Activated CD4-positive, alpha-beta T cell treated with anti-CD3 and anti-CD28 coated beads, Interleukin-10, Interleukin-2, amounts not matched to agents 100 ng/mL and 50 ng/mL, durations not matched to agents 16 hours and 8 hours (primary cell): ENCODE measurements at regions not wholly inside any gene's neighbourhood (a gene's known extent, or its start where the extent isn't known, plus 50 kb on each side); places are given as distances from the start of the nearest gene placed in this dataset.

Experiments
- DNase-seq: peaks from one replicate; pipeline ENCODE4 v3.0.0-alpha.2; 2020

GRCh38 chr5:61850696-61851095, 455.3 kb upstream of the KIF2A start:
- DNase-seq = no peak

DNA sequence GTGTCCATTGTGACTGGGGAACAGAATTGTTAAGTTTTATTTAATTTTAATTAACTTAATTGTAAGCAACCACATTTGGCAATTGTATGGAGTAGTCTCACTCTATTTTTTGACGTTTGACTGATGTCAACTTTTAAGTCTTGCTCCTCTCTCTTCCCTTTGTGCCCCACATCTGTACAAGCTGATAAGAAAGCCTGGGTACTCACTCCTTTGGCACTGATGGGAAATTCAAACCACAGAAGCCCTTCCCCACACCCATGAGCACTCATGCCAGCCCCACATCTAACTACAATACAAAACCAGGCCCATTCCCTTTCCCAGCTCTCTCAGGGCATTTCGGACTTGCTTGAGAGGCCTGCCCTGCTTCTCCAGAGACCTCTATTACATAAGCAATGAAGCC, 451.5 kb upstream of the KIF2A start:
- DNase-seq = no peak

GRCh38 chr5:61860978-61861377, 445.0 kb upstream of the KIF2A start:
- DNase-seq = no peak

- peak; percentile 40 for DNase-seq
These were observed 439.1 kb upstream of the KIF2A start for GRCh38 chr5:61866930-61867329.

GRCh38 chr5:61869333-61869732, 436.7 kb upstream of the KIF2A start:
- no peak for DNase-seq

GRCh38 chr5:61878471-61878870, 427.5 kb upstream of the KIF2A start:
- DNase-seq = no peak

- no peak for DNase-seq
These were observed 424.1 kb upstream of the KIF2A start for GRCh38 chr5:61881821-61882487.

GRCh38 chr5:61882901-61883500, 423.0 kb upstream of the KIF2A start:
- no peak for DNase-seq

DNA sequence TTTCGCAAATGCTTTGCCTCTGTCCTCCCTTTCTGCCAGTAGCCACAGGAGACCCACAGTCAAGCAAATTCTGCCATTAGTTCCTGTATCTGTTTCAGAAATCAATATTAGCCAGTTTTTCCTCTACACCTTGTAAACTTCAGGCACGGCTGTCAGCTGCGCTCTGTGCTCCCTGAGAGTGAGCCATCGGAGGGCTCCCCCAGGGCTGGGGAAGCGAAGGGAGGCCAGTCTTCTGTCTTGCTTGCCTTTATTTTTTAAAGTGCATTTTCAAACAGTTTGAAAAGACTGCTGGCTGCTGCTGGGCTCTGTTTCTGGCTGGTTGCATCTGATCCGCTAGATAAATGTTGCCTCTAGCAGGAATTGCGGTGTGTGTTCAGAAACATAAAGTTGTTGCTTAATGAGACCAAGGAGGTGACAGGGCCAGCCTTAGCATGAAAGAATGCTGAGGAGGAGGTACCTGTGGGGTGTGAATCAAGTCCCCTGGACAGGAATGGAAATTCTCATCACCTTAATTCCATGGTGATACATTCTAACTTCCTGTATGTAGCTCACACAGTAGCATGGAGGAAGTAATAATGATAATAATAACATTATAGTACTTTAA, 421.7 kb upstream of the KIF2A start:
- DNase-seq = no peak

DNA sequence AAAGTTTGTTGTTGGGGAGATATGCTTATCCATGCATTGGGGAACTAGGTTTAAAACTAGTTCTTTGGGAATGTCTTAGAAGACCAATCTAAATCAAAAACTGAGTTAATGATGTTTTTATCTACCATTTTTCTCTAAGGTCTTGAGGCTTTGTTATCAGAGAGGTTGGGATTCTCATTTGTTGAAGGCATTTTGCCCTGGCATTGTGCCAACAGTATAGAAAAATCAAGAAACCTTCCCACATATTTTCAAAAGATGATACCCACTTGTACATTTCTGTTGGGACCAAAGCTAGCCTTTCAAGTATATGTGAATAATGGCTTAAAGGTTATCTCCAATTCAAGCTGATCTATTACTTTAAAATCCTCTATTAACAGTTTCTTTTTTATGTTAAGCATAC, 419.8 kb upstream of the KIF2A start:
- no peak for DNase-seq

- no peak for DNase-seq
These were observed 418.7 kb upstream of the KIF2A start for GRCh38 chr5:61887271-61887670.

DNA sequence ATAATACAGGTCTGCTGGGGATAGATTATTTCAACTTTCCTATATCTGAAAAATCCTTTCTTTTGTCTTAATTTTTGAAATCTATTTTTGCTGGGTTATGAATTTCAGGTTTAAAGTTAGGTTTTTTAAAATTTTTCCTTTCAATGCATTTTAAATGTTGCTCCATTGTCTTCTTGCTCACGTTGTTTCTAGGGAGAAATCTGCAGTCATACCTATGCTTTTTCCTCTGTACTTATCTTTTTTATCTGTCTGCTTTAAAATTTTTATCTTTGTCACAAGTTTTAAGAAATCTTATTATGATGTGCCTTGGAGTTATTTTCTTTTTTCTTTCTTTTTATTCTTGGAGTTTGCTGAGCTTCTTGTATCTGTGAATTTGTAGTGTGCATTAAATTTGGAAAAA, 412.0 kb upstream of the KIF2A start:
- no peak for DNase-seq

- DNase-seq = no peak
These were observed 409.2 kb upstream of the KIF2A start for GRCh38 chr5:61896811-61897210.

DNA sequence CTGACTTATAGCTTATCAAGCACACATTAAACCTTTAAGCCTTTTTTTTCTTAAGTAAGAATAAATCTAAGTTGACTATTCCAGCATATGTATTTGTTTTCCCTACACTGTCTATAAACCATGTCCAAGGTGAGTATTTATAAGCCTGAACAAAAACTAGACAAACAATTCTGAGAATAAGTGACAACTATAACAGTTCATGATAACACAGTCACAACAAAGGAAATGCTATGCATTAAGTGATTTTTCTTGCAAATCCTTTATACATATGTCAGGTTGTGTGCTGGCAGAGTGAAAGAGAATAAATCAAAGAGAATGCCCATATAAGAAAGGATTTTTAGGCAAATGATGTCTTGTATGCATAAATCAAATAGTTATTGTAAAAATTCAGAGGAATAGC, 408.8 kb upstream of the KIF2A start:
- DNase-seq = no peak

DNA sequence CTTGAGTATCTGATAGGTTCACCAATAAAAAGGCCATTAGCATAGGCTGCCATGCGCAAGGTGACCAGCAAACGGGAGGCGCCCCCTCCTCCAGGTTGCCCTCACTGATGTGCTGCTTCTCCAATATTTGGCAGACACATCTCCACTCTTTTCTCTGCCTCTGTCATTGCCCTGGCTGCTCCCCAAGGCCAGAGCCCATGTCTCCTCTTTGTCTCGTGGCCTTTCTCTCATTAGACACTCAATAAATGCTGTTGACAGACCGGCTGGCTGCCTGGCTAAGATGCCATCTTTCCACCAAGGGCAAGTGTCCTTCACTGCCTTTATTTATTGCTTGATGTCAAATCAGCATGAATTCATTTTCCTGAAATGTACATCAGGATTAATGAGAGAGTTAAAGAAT, 404.0 kb upstream of the KIF2A start:
- DNase-seq = no peak

- no peak for DNase-seq
These were observed 401.3 kb upstream of the KIF2A start for GRCh38 chr5:61904730-61905129.

DNA sequence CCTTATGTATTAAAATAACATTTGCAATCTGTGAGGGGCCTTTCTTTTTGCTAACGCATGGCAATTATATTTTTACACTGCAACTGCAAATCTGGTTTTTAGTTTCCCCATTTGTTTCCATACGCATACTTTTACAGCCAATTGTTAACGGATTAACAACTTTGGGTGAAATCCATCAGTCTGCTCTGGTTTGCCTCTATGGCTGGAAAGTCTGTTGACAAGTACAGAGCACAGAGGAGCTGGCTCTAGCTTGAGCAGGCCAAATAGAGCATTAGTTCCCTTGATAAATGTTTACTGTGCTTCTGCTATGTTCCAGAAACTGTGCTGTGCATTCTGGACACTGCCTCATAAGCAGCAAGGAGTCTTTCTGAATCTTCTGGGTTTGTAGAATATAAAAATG, 400.4 kb upstream of the KIF2A start:
- DNase-seq = no peak

DNA sequence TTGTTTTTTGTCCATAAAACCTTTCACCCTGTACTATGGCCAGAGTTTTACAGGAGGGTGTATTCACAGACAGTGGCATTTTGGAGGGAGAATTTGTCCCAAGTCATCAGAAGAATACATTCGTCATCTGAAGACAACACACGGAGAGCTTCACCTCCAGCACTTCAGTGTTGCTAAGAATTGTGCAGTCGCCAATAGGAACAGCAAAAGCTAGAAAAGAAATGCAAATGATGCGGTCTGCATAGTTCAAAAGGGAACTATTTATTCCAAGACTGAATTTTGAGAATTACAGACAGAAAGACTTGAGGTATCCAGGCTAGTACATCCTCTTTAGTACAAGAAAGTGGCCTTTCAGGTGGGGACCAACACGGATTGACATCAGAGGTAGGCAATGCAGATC, 399.2 kb upstream of the KIF2A start:
- DNase-seq = no peak

DNA sequence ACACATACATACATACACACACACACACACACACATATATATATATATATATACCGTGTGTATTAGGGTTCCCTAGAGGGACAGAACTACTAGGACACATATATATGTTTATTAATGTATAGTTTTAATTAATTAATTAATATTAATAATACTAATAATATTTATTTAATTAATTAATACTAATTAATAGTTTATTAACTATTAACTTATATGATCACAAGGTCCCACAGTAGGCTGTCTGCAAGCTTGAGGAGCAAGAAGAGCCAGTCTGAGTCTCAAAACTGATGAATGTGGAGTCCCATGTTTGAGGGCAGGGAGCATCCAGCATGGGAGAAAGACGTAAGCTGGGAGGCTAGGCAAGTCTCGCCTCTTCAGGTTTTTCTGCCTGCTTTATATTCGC, 398.0 kb upstream of the KIF2A start:
- no peak for DNase-seq

- peak; percentile 45 for DNase-seq
These were observed 395.2 kb upstream of the KIF2A start for GRCh38 chr5:61910771-61911170.

- DNase-seq = no peak
These were observed 393.4 kb upstream of the KIF2A start for GRCh38 chr5:61912559-61912958.

DNA sequence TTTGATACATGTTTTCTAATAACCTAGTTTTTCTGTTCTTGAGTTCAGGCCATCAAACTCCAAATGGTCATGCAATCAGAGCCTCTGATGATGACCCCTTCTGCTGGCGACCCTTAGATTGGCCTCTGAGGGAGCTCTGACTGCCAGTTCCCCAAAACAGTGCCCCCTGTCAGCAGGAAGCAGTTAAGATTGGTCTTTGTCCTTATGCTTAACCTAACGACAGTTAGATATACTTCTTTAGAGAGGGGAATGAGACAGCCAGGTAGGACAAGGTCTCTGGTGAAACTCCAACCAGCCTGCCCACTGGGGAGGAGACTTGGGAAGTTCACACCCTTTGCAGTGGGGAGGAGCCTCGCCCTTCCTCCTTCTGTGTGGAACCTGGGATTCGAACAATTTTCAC, 390.4 kb upstream of the KIF2A start:
- no peak for DNase-seq

DNA sequence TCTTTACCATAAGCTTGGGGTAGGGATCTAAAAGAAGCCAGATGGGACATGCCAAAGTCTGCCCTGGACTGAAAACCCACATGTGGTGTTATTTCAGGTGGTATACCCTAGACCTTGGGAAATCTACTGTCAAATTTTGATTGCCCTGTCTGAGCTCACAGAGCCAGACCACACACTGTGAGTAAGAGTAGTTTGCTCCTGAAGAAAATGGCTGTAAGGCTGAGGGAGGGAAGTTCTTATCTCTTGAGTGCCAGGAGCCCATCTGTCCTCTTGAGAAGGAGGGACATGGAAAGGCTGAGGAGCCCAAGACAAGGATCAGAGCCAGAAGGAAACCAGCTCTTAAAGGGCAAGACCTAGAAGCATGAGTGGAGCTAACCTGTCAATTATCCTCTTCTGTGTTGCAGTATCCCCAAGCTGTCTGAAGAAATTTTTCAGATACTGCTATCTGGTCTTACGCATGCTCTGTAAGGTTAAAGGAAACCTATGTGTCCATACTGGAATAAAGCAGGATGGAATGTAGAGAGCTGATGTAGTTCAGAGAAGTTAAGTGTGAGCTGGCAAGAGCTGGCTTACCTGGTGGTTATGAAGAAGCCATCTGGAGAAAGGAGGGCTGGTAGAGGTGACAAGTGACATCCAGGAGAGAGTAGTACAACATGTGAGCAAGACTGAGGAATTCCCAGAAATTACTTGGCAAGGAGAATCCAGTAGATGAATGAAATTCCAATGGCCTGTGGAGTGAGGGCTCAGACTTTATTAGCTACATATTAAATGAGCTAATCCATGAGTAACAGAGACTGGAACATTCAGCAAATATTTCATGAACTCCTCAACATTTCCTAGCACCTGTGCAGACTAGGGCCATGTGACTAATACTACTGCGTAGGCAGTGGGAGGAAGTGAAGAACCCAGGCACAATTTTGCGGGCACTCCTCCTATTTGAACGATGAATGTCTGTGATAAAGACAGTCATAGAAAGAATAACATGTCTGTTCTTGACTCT, 389.1 kb upstream of the KIF2A start:
- no peak for DNase-seq

DNA sequence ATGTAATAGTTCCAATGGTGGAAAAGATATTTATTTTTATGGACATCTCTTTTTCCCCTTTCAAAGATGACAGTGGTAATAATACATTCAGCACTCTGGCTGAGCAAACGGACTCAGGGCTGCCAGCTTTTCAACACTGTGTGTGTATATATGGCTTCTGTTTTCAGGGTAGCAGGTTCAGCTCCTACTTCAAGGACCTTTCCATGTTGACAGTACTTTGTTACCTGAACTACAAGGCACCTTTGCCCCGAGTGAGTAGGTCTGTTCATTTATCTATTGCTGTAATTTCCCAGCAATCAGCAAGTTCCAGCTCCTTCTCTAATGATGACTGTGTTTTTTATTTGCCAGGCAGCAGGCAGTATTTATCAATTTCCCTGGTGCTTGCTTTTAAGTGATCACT, 387.4 kb upstream of the KIF2A start:
- DNase-seq = no peak
